K562 (cell line): ENCODE measurements at regions not wholly inside any gene's neighbourhood (a gene's known extent, or its start where the extent isn't known, plus 50 kb on each side); places are given as distances from the start of the nearest gene placed in this dataset.

Experiments used
- ATF6 ChIP-seq: sonication (generic); formaldehyde crosslinking; IDR thresholded peaks from 2 replicates; pipeline ENCODE4 v1.4.0; 2020; ENCODE audit warnings: mild to moderate bottlenecking, missing genetic modification reagents
- HNRNPLL ChIP-seq: fragments of 200-400 bp; formaldehyde crosslinking; IDR thresholded peaks from 2 replicates; pipeline ENCODE4 v1.6.1; 2017; ENCODE audit warnings: low read length, low read depth, mild to moderate bottlenecking; ENCODE audit not compliant: poor library complexity, severe bottlenecking
- JUN ChIP-seq, 2 experiments: sonication (generic) in 1 of 2; formaldehyde crosslinking in 1 of 2; IDR thresholded peaks; 2 replicates each; pipeline versions ENCODE4 v1.6.1 to v1.8.0; 2012 to 2022; ENCODE audit warnings: borderline replicate concordance in 2 of 2, mild to moderate bottlenecking in 2 of 2, improper control_type of control experiment in 1 of 2, low read depth in 1 of 2, low read length in 1 of 2, missing genetic modification reagents in 1 of 2
- RAD21 ChIP-seq, 2 experiments: fragments of 250-450 bp in 1 of 2; fragments of 450-650 bp in 1 of 2; sonication (Bioruptor Pico) in 1 of 2; formaldehyde crosslinking in 1 of 2; IDR thresholded peaks in 1 of 2; conservative IDR thresholded peaks in 1 of 2; 2 replicates each; pipeline versions ENCODE4 v1.4.0 to v1.8.0; 2020 to 2022; ENCODE audit warnings: mild to moderate bottlenecking in 2 of 2, moderate library complexity in 1 of 2
- SMAD2 ChIP-seq: fragments of 150-350 bp; IDR thresholded peaks from 2 replicates; pipeline ENCODE4 v1.6.1; 2014; ENCODE audit warnings: low read depth, mild to moderate bottlenecking, low read length
- TGIF2 ChIP-seq: sonication (generic); formaldehyde crosslinking; IDR thresholded peaks from 2 replicates; pipeline ENCODE4 v1.8.1; 2022; ENCODE audit warnings: mild to moderate bottlenecking, missing genetic modification reagents, moderate library complexity
- ZNF175 ChIP-seq: fragments of 200-800 bp; sonication (Bioruptor generic); IDR thresholded peaks from 2 replicates; pipeline ENCODE4 v1.6.1; 2016; ENCODE audit warnings: low read depth, mild to moderate bottlenecking, missing genetic modification characterization, missing compliant biosample characterization
- ZNF41 ChIP-seq: fragments of 250-450 bp; sonication (Bioruptor Pico); conservative IDR thresholded peaks from 2 replicates; pipeline ENCODE4 v1.4.0; 2020; ENCODE audit warnings: mild to moderate bottlenecking
- ZNF431 ChIP-seq: sonication (generic); formaldehyde crosslinking; IDR thresholded peaks from 2 replicates; pipeline ENCODE4 v1.8.0; 2022; ENCODE audit warnings: mild to moderate bottlenecking, missing genetic modification reagents
- ZNF586 ChIP-seq: fragments of 450-650 bp; formaldehyde crosslinking; conservative IDR thresholded peaks from 2 replicates; pipeline ENCODE4 v1.4.0; 2020; ENCODE audit warnings: mild to moderate bottlenecking, moderate library complexity

- no peak for TF ChIP-seq ATF6
- no peak for TF ChIP-seq SMAD2
- TF ChIP-seq RAD21 (CRISPR knock-in tag; conservative IDR thresholded peaks at IDR 0.05 in 1 of 2, IDR thresholded peaks at IDR 0.05 in 1 of 2), result no peak
- no peak for TF ChIP-seq ZNF431 (CRISPR knock-in tag)
- no peak for TF ChIP-seq ZNF41
- TF ChIP-seq TGIF2, result no peak
- TF ChIP-seq ZNF586, result no peak
- TF ChIP-seq ZNF175 (CRISPR knock-in tag), result no peak
- TF ChIP-seq JUN (IDR thresholded peaks at IDR 0.05; ENCODE audit: borderline replicate concordance, low read depth, low read length), result no peak
- TF ChIP-seq JUN (CRISPR knock-in tag; IDR thresholded peaks at IDR 0.05; ENCODE audit: borderline replicate concordance), result no peak
- no peak for TF ChIP-seq HNRNPLL
Observed at GRCh38 chr18:26777351-26778053, 88.0 kb downstream of the AQP4 start (continued).
